ENCODE measurements at regions not wholly inside any gene's neighbourhood (a gene's known extent, or its start where the extent isn't known, plus 50 kb on each side); places are given as distances from the start of the nearest gene placed in this dataset.

DNA sequence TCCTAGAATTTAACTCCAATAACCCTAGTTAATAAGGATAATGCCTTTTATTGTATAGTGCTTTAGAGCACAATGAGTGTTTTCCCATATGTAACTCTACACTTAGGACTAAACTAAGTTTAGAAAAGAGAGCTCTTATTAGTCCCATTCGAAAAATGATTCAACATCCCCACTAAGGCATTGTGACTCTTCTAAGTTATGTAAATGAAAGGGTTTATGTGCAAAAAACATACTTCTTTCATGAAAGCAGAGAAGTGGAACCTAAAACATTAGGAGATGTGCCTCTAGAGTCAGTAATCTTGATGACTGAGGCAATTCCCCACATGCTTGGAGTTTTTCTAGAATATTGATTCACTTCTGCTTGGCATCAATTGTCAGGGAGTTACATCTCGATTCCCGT, 344.1 kb upstream of the ZNF717 start:
- no CpG with 5 or more reads among the region's 3 CpGs for WGBS

DNA sequence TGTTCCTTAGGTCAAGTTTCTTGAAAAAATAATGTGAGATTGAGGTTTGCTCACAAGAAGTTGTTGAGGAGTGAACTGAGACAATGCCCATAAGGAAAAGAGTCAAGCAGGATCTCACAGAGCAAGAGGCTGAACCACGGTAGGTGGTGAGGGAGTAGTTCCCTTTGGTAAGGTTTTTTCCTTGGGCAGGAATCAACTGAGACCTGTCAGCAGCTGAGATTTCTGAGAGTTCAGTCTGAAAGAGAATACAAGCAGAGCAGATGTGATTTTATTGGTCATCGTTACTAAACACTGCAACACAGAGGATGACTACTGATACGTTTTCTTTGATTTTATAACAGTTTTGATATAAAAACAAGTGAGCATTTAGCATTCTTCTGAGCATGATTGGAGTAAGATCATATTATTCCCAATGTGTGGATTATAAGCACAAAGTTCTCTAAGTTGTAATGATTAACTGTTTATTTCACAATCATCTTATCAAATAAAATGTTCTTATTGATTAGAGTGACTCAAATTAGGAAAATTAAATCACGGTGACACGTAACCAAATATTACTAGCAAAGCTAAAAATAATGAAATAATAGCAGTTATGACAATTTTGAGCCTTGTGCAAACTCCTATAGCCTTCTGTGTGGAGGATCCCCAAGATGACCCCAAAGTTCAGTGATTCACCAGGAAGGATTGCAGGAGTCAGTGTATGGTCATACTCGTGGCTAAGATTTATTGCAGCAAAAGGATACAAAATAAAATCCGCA, 346.2 kb upstream of the ZNF717 start:
- Histone ChIP-seq H3K9ac (ENCODE audit: low read depth, low read length) (no peak overlapping the region), H3K27ac (ENCODE audit: low read depth, low read length) (no peak overlapping the region), H3K4me1 (ENCODE audit: insufficient read depth, low read length) (no peaks in the 10 kb centered on the region), H3K4me3 (ENCODE audit: low read length) (no peak overlapping the region), H3K36me3 (ENCODE audit: insufficient read depth, low read length) (no peaks in the 10 kb centered on the region), H3K9me3 (ENCODE audit: insufficient read depth, low read depth, low read length) (no peaks in the 10 kb centered on the region), H3K27me3 (ENCODE audit: insufficient read depth, low read length) (no peaks in the 10 kb centered on the region)
- WGBS: 89% methylated on average over 5 of the region's 7 CpGs

More for the DNA sequence above, 344.1 kb upstream of the ZNF717 start:
- no peaks in the 10 kb centered on the region; the same call in 1 of the 2 replicates for H3K9me3 ChIP-seq (ENCODE audit: insufficient read depth, low read depth, low read length)
- H3K4me1 ChIP-seq (ENCODE audit: insufficient read depth, low read length): no peaks in the 10 kb centered on the region
- H3K27ac ChIP-seq (ENCODE audit: low read depth, low read length): no peak overlapping the region
- H3K36me3 ChIP-seq (ENCODE audit: insufficient read depth, low read length): no peaks in the 10 kb centered on the region
- H3K4me3 ChIP-seq (ENCODE audit: low read length): no peak overlapping the region
- no peak overlapping the region for H3K9ac ChIP-seq (ENCODE audit: low read depth, low read length)
- no peaks in the 10 kb centered on the region for H3K27me3 ChIP-seq (ENCODE audit: insufficient read depth, low read length)

- Histone ChIP-seq H3K36me3 (ENCODE audit: insufficient read depth, low read length) (no peaks in the 10 kb centered on the region), H3K4me3 (ENCODE audit: low read length) (no peak overlapping the region), H3K27ac (ENCODE audit: low read depth, low read length) (no peak overlapping the region), H3K27me3 (ENCODE audit: insufficient read depth, low read length) (no peaks in the 10 kb centered on the region), H3K9ac (ENCODE audit: low read depth, low read length) (no peak overlapping the region), H3K4me1 (ENCODE audit: insufficient read depth, low read length) (no peaks in the 10 kb centered on the region), H3K9me3 (ENCODE audit: insufficient read depth, low read depth, low read length) (no peaks in the 10 kb centered on the region)
- WGBS: 91% methylated on average over 3 of the region's 3 CpGs
Measured at GRCh38 chr3:76132154-76132470, 346.8 kb upstream of the ZNF717 start.

- no peaks in the 10 kb centered on the region for H3K36me3 ChIP-seq (ENCODE audit: insufficient read depth, low read length)
- no peaks in the 10 kb centered on the region for H3K9me3 ChIP-seq (ENCODE audit: insufficient read depth, low read depth, low read length)
- no peak overlapping the region for H3K27ac ChIP-seq (ENCODE audit: low read depth, low read length)
- WGBS: 90% methylated on average over 6 of the region's 6 CpGs
- H3K4me1 ChIP-seq (ENCODE audit: insufficient read depth, low read length): no peaks in the 10 kb centered on the region
- no peaks in the 10 kb centered on the region for H3K27me3 ChIP-seq (ENCODE audit: insufficient read depth, low read length)
- H3K4me3 ChIP-seq (ENCODE audit: low read length): no peak overlapping the region
- H3K9ac ChIP-seq (ENCODE audit: low read depth, low read length): no peak overlapping the region
Measured at GRCh38 chr3:76134166-76134565, 348.8 kb upstream of the ZNF717 start.

- Histone ChIP-seq H3K4me3 (ENCODE audit: low read length) (no peak overlapping the region), H3K27ac (ENCODE audit: low read depth, low read length) (no peak overlapping the region), H3K27me3 (ENCODE audit: insufficient read depth, low read length) (no peaks in the 10 kb centered on the region), H3K36me3 (ENCODE audit: insufficient read depth, low read length) (no peaks in the 10 kb centered on the region), H3K9ac (ENCODE audit: low read depth, low read length) (no peak overlapping the region), H3K4me1 (ENCODE audit: insufficient read depth, low read length) (peaks cover 6% of the 10 kb centered on the region), H3K9me3 (ENCODE audit: insufficient read depth, low read depth, low read length) (no peaks in the 10 kb centered on the region)
- 94% methylated on average over 1 of the region's 2 CpGs for WGBS
Measured at GRCh38 chr3:76138921-76139320, 353.6 kb upstream of the ZNF717 start.

- Histone ChIP-seq H3K36me3 (ENCODE audit: insufficient read depth, low read length) (no peaks in the 10 kb centered on the region), H3K4me1 (ENCODE audit: insufficient read depth, low read length) (peaks cover 6% of the 10 kb centered on the region), H3K4me3 (ENCODE audit: low read length) (no peak overlapping the region), H3K27me3 (ENCODE audit: insufficient read depth, low read length) (no peaks in the 10 kb centered on the region), H3K27ac (ENCODE audit: low read depth, low read length) (no peak overlapping the region), H3K9ac (ENCODE audit: low read depth, low read length) (no peak overlapping the region), H3K9me3 (ENCODE audit: insufficient read depth, low read depth, low read length) (no peaks in the 10 kb centered on the region)
- WGBS: 77% methylated on average over 2 of the region's 2 CpGs
Measured at GRCh38 chr3:76147846-76148245, 362.5 kb upstream of the ZNF717 start.

DNA sequence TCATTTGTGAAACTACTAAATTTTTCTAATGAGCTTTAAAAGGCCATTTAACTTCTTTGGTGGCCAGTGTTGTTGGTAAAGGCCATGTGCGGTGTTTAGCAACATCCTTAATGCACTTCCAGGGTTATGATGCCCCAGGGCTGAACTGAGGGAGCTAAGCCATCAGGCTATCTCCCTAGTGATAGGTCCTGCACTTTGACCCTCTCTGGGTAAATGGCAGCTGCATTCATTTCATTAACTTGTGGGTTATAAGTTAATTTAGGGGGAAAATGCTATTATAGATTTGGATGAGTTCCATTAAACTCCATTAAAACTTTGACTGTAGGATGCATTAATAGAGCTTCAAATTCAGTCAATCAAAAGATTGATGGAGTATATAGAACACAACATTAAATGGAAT, 366.7 kb upstream of the ZNF717 start:
- Histone ChIP-seq H3K27me3 (ENCODE audit: insufficient read depth, low read length) (no peaks in the 10 kb centered on the region), H3K4me1 (ENCODE audit: insufficient read depth, low read length) (no peaks in the 10 kb centered on the region), H3K36me3 (ENCODE audit: insufficient read depth, low read length) (no peaks in the 10 kb centered on the region), H3K27ac (ENCODE audit: low read depth, low read length) (no peak overlapping the region), H3K9ac (ENCODE audit: low read depth, low read length) (no peak overlapping the region), H3K4me3 (ENCODE audit: low read length) (no peak overlapping the region), H3K9me3 (ENCODE audit: insufficient read depth, low read depth, low read length) (no peaks in the 10 kb centered on the region)
- 97% methylated on average over 1 of the region's 1 CpG for WGBS

DNA sequence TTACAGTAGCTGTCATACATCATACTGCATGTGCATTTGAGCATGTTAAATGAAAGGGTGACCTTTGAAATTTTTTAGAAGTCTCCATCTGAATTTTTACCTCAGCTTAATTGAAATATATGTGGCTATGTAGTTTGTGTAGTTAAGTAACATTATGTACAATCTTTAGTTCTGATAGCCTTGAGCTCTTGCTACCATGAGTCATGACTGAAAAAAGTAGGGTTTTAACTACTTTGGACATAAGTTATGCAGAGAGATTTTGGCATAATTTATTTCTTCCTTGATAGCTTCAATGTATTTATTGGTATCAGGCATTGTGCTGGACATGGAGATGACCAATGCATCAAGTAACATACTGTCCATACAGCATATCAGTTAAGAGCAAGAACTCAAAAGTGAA, 376.5 kb upstream of the ZNF717 start:
- Histone ChIP-seq H3K27ac (ENCODE audit: low read depth, low read length) (no peak overlapping the region), H3K9me3 (ENCODE audit: insufficient read depth, low read depth, low read length) (no peaks in the 10 kb centered on the region), H3K27me3 (ENCODE audit: insufficient read depth, low read length) (no peaks in the 10 kb centered on the region), H3K4me1 (ENCODE audit: insufficient read depth, low read length) (no peaks in the 10 kb centered on the region), H3K4me3 (ENCODE audit: low read length) (no peak overlapping the region), H3K36me3 (ENCODE audit: insufficient read depth, low read length) (no peaks in the 10 kb centered on the region), H3K9ac (ENCODE audit: low read depth, low read length) (no peak overlapping the region)

GRCh38 chr3:76171647-76172046, 386.3 kb upstream of the ZNF717 start:
- no peaks in the 10 kb centered on the region for H3K9me3 ChIP-seq (ENCODE audit: insufficient read depth, low read depth, low read length)
- H3K27me3 ChIP-seq (ENCODE audit: insufficient read depth, low read length): no peaks in the 10 kb centered on the region
- H3K27ac ChIP-seq (ENCODE audit: low read depth, low read length): no peak overlapping the region
- WGBS: 86% methylated on average over 2 of the region's 3 CpGs
- no peak overlapping the region for H3K9ac ChIP-seq (ENCODE audit: low read depth, low read length)
- H3K4me1 ChIP-seq (ENCODE audit: insufficient read depth, low read length): no peaks in the 10 kb centered on the region
- H3K36me3 ChIP-seq (ENCODE audit: insufficient read depth, low read length): no peaks in the 10 kb centered on the region
- no peak overlapping the region for H3K4me3 ChIP-seq (ENCODE audit: low read length)

DNA sequence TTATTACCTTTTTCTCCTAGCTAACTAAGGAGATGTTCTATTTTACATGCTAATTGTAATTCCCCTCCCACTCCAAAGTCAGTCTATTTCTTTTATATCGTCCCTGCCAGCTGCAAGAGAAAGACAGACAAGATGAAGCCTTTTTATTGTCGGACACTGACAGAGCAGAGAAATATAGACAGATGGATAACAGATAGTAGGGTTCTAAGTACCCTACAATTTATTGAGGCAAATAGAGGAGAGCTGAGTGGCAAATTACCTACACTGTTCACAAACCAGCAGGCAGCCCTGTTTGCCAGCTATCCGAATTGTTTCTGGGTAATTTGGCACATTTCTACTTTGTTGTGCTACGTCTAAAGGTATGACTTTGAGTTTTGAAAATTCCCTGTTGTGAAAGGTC, 392.3 kb upstream of the ZNF717 start:
- H3K36me3 ChIP-seq (ENCODE audit: insufficient read depth, low read length): no peaks in the 10 kb centered on the region
- 91% methylated on average over 4 of the region's 4 CpGs for WGBS
- no peaks in the 10 kb centered on the region for H3K4me1 ChIP-seq (ENCODE audit: insufficient read depth, low read length)
- H3K9ac ChIP-seq (ENCODE audit: low read depth, low read length): no peak overlapping the region
- no peak overlapping the region for H3K27ac ChIP-seq (ENCODE audit: low read depth, low read length)
- H3K4me3 ChIP-seq (ENCODE audit: low read length): no peak overlapping the region
- no peaks in the 10 kb centered on the region for H3K27me3 ChIP-seq (ENCODE audit: insufficient read depth, low read length)
- H3K9me3 ChIP-seq (ENCODE audit: insufficient read depth, low read depth, low read length): no peaks in the 10 kb centered on the region

- no peak overlapping the region for H3K9ac ChIP-seq (ENCODE audit: low read depth, low read length)
- no peaks in the 10 kb centered on the region for H3K9me3 ChIP-seq (ENCODE audit: insufficient read depth, low read depth, low read length)
- H3K4me1 ChIP-seq (ENCODE audit: insufficient read depth, low read length): no peaks in the 10 kb centered on the region
- no peak overlapping the region for H3K4me3 ChIP-seq (ENCODE audit: low read length)
- H3K27ac ChIP-seq (ENCODE audit: low read depth, low read length): no peak overlapping the region
- H3K36me3 ChIP-seq (ENCODE audit: insufficient read depth, low read length): no peaks in the 10 kb centered on the region
- 100% methylated on average over 2 of the region's 3 CpGs for WGBS
- no peaks in the 10 kb centered on the region for H3K27me3 ChIP-seq (ENCODE audit: insufficient read depth, low read length)
Measured at GRCh38 chr3:76178412-76178811, 393.1 kb upstream of the ZNF717 start.

GRCh38 chr3:76181213-76181612, 395.9 kb upstream of the ZNF717 start:
- H3K4me3 ChIP-seq (ENCODE audit: low read length): no peak overlapping the region
- H3K27me3 ChIP-seq (ENCODE audit: insufficient read depth, low read length): no peaks in the 10 kb centered on the region
- no peaks in the 10 kb centered on the region for H3K36me3 ChIP-seq (ENCODE audit: insufficient read depth, low read length)
- no peaks in the 10 kb centered on the region for H3K4me1 ChIP-seq (ENCODE audit: insufficient read depth, low read length)
- H3K27ac ChIP-seq (ENCODE audit: low read depth, low read length): no peak overlapping the region
- H3K9ac ChIP-seq (ENCODE audit: low read depth, low read length): no peak overlapping the region
- H3K9me3 ChIP-seq (ENCODE audit: insufficient read depth, low read depth, low read length): no peaks in the 10 kb centered on the region
- no CpG with 5 or more reads among the region's 2 CpGs for WGBS

Data from HUES64 (cell line).